Neutrophil (primary cell): ENCODE measurements at regions not wholly inside any gene's neighbourhood (a gene's known extent, or its start where the extent isn't known, plus 50 kb on each side); places are given as distances from the start of the nearest gene placed in this dataset.
A peak's percentile ranks its signal among the peaks of the same experiment; 100 is the strongest.

Experiments
- H3K27ac ChIP-seq: fragments of 200-600 bp; sonication (generic); 2 replicates; pipeline ENCODE4 v1.5.1; 2016; ENCODE audit warnings: mild to moderate bottlenecking, moderate library complexity
- H3K27me3 ChIP-seq: fragments of 200-600 bp; sonication (generic); 2 replicates; pipeline ENCODE4 v1.6.0; 2016; ENCODE audit warnings: mild to moderate bottlenecking
- H3K36me3 ChIP-seq: fragments of 200-600 bp; sonication (generic); 2 replicates; pipeline ENCODE4 v1.5.1; 2017
- H3K4me1 ChIP-seq, 2 experiments: fragments of 200-600 bp in 1 of 2; sonication (generic) in 1 of 2; 1 replicate in 1 of 2; 2 replicates in 1 of 2; pipeline versions ENCODE4 v1.5.1 to v1.6.1; 2013 to 2016; ENCODE audit warnings: low read depth in 1 of 2, low read length in 1 of 2, mild to moderate bottlenecking in 1 of 2, moderate library complexity in 1 of 2; ENCODE audit not compliant: control insufficient read depth in 1 of 2, insufficient read depth in 1 of 2
- H3K4me3 ChIP-seq, 2 experiments: fragments of 200-600 bp in 1 of 2; sonication (generic) in 1 of 2; 1 replicate in 1 of 2; 2 replicates in 1 of 2; pipeline ENCODE4 v1.5.1; 2013 to 2016; ENCODE audit warnings: low read depth in 1 of 2, low read length in 1 of 2, mild to moderate bottlenecking in 1 of 2, moderate library complexity in 1 of 2
- H3K9me3 ChIP-seq: fragments of 200-600 bp; sonication (generic); 2 replicates; pipeline ENCODE4 v1.5.1; 2016
- TF ChIP-seq, protein P1 (sequence below): fragments of 200-600 bp; sonication (generic); IDR thresholded peaks from 2 replicates; pipeline ENCODE4 v1.5.1; 2016; ENCODE audit warnings: antibody characterized with exemption

DNA sequence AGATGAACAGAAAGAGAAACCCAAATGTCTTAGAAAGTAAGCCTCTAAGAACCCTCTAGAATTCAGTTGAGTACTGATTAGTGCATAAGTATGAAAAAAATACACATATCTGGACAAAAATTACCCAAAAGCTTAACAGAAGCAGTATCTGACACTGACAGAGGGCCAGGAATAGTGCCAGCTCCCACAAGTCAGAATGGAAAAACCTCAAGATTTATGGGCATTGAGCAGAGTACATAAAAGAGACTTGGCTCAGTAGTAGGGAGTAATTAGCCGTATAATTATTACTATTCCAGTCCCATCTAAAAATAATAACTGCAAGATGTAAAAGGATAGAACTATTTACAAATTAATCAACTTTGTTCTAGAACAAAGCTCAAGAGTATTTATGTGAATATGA lies 834.5 kb downstream of the FAM181B start:
- H3K4me3 ChIP-seq = no peak overlapping the region
- no peaks in the 10 kb centered on the region for H3K9me3 ChIP-seq
- H3K4me1 ChIP-seq = no peaks in the 10 kb centered on the region
- no peaks in the 10 kb centered on the region for H3K27me3 ChIP-seq
- H3K36me3 ChIP-seq = no peaks in the 10 kb centered on the region
- TF ChIP-seq, protein P1, sequence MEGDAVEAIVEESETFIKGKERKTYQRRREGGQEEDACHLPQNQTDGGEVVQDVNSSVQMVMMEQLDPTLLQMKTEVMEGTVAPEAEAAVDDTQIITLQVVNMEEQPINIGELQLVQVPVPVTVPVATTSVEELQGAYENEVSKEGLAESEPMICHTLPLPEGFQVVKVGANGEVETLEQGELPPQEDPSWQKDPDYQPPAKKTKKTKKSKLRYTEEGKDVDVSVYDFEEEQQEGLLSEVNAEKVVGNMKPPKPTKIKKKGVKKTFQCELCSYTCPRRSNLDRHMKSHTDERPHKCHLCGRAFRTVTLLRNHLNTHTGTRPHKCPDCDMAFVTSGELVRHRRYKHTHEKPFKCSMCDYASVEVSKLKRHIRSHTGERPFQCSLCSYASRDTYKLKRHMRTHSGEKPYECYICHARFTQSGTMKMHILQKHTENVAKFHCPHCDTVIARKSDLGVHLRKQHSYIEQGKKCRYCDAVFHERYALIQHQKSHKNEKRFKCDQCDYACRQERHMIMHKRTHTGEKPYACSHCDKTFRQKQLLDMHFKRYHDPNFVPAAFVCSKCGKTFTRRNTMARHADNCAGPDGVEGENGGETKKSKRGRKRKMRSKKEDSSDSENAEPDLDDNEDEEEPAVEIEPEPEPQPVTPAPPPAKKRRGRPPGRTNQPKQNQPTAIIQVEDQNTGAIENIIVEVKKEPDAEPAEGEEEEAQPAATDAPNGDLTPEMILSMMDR = no peak
- no peak overlapping the region for H3K27ac ChIP-seq

DNA sequence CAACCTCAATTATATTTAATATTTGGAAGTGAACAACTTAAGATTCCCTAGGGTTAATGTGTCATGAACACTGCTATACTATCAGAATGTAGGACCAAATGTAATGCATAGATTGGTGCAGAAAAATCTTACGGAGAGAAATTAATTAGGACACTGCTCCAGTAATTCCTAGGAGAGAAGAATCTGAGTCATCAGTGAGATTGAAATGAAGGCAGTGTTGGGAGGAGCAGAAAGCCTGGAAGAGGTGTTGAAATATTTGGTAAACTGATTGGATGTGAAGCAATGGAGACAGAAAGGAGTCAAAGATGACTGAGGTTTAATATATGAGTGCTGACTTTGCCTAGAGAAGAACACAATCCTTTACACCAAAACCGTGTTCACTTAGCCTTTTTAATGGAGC lies 836.0 kb downstream of the FAM181B start:
- Histone ChIP-seq H3K4me3 (no peak overlapping the region), H3K9me3 (no peaks in the 10 kb centered on the region), H3K27ac (no peak overlapping the region), H3K4me1 (no peaks in the 10 kb centered on the region), H3K36me3 (no peaks in the 10 kb centered on the region), H3K27me3 (no peaks in the 10 kb centered on the region)
- TF ChIP-seq, protein P1 = no peak

DNA sequence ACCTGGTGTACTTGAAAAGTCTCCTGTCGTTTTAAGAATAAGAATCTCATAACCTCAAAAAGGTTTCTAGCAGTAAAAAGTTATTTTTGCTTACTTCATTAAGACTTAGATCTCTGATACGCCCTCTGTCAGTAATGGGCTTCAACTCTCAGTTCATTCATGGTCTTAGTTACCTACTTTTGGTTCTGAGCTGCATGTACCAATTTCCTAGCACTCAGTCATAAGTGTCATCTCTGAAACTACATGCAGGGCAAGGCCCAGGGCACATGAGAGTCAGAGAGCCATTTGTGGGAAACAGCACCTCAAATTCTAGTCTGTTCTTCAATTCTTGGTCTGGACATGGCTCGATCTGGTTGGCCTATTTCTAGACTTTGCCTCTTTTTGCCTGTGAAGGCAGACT lies 838.4 kb downstream of the FAM181B start:
- Histone ChIP-seq H3K27me3 (no peaks in the 10 kb centered on the region), H3K4me3 (no peak overlapping the region), H3K4me1 (no peaks in the 10 kb centered on the region), H3K27ac (no peak overlapping the region), H3K9me3 (no peaks in the 10 kb centered on the region), H3K36me3 (no peaks in the 10 kb centered on the region)
- TF ChIP-seq, protein P1 = no peak

DNA sequence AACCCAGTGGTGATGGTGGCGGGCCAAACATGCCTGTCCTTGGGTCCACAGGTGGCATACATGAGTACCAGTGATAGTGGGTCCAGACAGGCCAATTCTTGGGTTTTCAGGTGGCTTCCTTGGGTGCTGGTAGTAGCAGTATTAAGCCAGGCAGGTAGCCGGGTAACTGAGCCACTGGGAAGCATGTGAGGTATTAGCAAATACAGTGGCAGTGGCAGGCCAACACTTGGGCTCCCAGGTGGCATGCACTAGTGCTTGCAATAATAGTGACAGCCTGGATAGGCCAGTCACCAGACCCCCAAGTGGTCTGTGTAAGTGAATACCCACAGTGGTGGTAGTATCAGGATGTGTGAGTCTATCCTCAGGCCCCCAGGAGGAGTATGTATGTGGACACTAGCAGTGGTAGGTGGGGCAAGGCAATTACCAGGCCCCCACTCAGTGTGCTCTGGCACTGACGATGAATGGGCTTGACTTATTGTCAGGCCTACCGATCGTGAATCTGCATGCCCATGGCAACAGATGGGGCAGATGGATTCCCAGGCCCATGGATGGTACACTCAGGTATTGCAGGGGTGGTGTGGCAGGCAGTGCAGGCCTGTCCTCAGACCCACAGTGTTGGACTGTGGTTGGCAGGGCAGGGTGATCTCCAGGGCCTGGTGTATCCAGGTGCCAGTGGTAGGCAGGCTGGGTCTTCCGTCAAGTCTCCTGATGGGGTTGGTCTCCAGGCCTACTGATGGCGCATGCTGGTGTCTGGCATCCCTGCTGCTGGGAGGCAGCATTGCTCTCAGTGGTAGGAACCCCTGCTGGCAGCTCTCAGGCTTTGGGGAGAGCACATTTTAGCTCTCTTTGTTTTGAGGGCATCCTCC lies 840.7 kb downstream of the FAM181B start:
- no peak overlapping the region for H3K27ac ChIP-seq
- TF ChIP-seq, protein P1 = no peak

DNA sequence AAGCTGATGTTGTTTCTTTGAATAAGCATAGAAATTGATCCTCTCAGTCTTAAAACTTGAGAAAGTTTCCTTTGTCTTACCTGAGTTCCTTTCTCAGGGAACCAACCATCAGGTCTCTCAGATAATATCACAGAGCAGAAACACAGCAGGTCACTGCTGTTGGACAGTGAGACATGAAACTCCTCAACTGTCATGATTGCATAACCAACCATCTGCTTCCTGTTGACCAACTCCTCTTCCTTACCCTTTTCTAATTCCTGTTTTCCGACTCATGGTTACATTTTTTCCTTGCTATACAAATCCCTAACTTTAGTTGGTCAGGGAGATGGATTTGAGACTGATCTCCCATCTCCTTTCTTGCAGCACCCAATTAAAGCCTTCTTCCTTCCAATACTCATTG lies 845.3 kb downstream of the FAM181B start:
- TF ChIP-seq, protein P1 = no peak
- Histone ChIP-seq H3K9me3 (no peaks in the 10 kb centered on the region), H3K4me1 (peaks cover 6 to 9% of the 10 kb centered on the region in 2 experiments), H3K36me3 (no peaks in the 10 kb centered on the region), H3K27ac (peak overlapping the region; percentile 23), H3K27me3 (no peaks in the 10 kb centered on the region), H3K4me3 (no peak overlapping the region)

More for the DNA sequence above, 840.7 kb downstream of the FAM181B start:
- Histone ChIP-seq H3K27me3 (no peaks in the 10 kb centered on the region), H3K4me1 (peaks cover 6 to 7% of the 10 kb centered on the region in 2 experiments), H3K36me3 (no peaks in the 10 kb centered on the region), H3K9me3 (no peaks in the 10 kb centered on the region), H3K4me3 (no peak overlapping the region)
